CD14-positive monocyte (primary cell): ENCODE measurements at regions not wholly inside any gene's neighbourhood (a gene's known extent, or its start where the extent isn't known, plus 50 kb on each side); places are given as distances from the start of the nearest gene placed in this dataset.

Experiments used
- DNase-seq, 3 donors: peaks; one replicate each; pipeline ENCODE4 v3.0.0-alpha.2; 2011 to 2022
- H2AFZ ChIP-seq: 2 replicates; pipeline ENCODE4 v1.6.0; 2012; ENCODE audit warnings: mild to moderate bottlenecking, low read depth, low read length, inconsistent platforms; ENCODE audit not compliant: insufficient read depth, poor library complexity, severe bottlenecking
- H3K27ac ChIP-seq, 2 donors: 1 replicate in 1 of 2; 2 replicates in 1 of 2; pipeline ENCODE4 v1.5.1; 2012 to 2013; ENCODE audit warnings: low read length in 2 of 2, control low read depth in 1 of 2, inconsistent platforms in 1 of 2, low read depth in 1 of 2, mild to moderate bottlenecking in 1 of 2
- H3K27me3 ChIP-seq, 2 donors: one replicate each; pipeline versions ENCODE4 v1.6.0 to v1.6.1; 2011 to 2013; ENCODE audit warnings: low read length in 2 of 2; ENCODE audit not compliant: control insufficient read depth in 2 of 2, insufficient read depth in 2 of 2
- H3K36me3 ChIP-seq, 2 donors: replicated peaks in 1 of 2; 1 replicate in 1 of 2; 2 replicates in 1 of 2; pipeline versions ENCODE4 v1.5.1 to v1.6.1; 2012 to 2013; ENCODE audit warnings: low read length in 2 of 2, control low read depth in 1 of 2, inconsistent platforms in 1 of 2, mild to moderate bottlenecking in 1 of 2; ENCODE audit not compliant: insufficient read depth in 2 of 2, control insufficient read depth in 1 of 2
- H3K4me1 ChIP-seq, 2 donors: 1 replicate in 1 of 2; 2 replicates in 1 of 2; pipeline versions ENCODE4 v1.5.1 to v1.6.1; 2012 to 2013; ENCODE audit warnings: low read length in 2 of 2, control low read depth in 1 of 2, inconsistent platforms in 1 of 2, mild to moderate bottlenecking in 1 of 2, moderate library complexity in 1 of 2; ENCODE audit not compliant: insufficient read depth in 2 of 2, control insufficient read depth in 1 of 2
- H3K4me2 ChIP-seq: replicated peaks from 2 replicates; pipeline ENCODE3; 2012; ENCODE audit warnings: low read length, moderate library complexity, mild to moderate bottlenecking; ENCODE audit not compliant: poor library complexity, severe bottlenecking; ENCODE audit errors: extremely low read depth
- H3K4me3 ChIP-seq, 3 experiments: fragments of 200-600 bp in 1 of 3; sonication (generic) in 1 of 3; replicated peaks in 1 of 3; 1 replicate in 2 of 3; 2 replicates in 1 of 3; pipeline ENCODE4 v1.5.1; 2011 to 2013; ENCODE audit warnings: low read length in 3 of 3, mild to moderate bottlenecking in 3 of 3, control low read depth in 2 of 3, low read depth in 2 of 3, inconsistent platforms in 1 of 3, moderate library complexity in 1 of 3
- H3K79me2 ChIP-seq: 2 replicates; pipeline ENCODE4 v1.6.0; 2012; ENCODE audit warnings: mild to moderate bottlenecking, control low read depth, inconsistent platforms, low read length, moderate library complexity; ENCODE audit not compliant: insufficient read depth
- H3K9ac ChIP-seq: 2 replicates; pipeline ENCODE4 v1.6.0; 2017; ENCODE audit warnings: low read length, mild to moderate bottlenecking; ENCODE audit not compliant: insufficient read depth, poor library complexity, severe bottlenecking
- H3K9me3 ChIP-seq, 2 donors: replicated peaks in 1 of 2; 1 replicate in 1 of 2; 2 replicates in 1 of 2; pipeline versions ENCODE4 v1.5.1 to v1.6.1; 2012 to 2013; ENCODE audit warnings: low read length in 2 of 2, control low read depth in 1 of 2; ENCODE audit not compliant: control insufficient read depth in 1 of 2, insufficient read depth in 1 of 2
- H4K20me1 ChIP-seq: 2 replicates; pipeline ENCODE4 v1.6.0; 2012; ENCODE audit warnings: mild to moderate bottlenecking, low read length, control low read depth, moderate library complexity; ENCODE audit not compliant: insufficient read depth
- H3K27ac Mint-ChIP-seq, 7 donors: one replicate each; pipeline ENCODE4 v1.8.0; 2020; ENCODE audit warnings: mild to moderate bottlenecking in 7 of 7, mixed read lengths in 7 of 7, moderate library complexity in 6 of 7, inconsistent platforms in 2 of 7
- H3K27me3 Mint-ChIP-seq, 3 donors: one replicate each; pipeline ENCODE4 v1.8.0; 2021 to 2022; ENCODE audit warnings: low read depth in 3 of 3, mild to moderate bottlenecking in 3 of 3, mixed read lengths in 3 of 3, moderate library complexity in 3 of 3, inconsistent platforms in 1 of 3
- H3K36me3 Mint-ChIP-seq, 2 donors: one replicate each; pipeline ENCODE4 v1.8.0; 2020; ENCODE audit warnings: mixed read lengths in 2 of 2, inconsistent platforms in 1 of 2, mild to moderate bottlenecking in 1 of 2
- H3K4me1 Mint-ChIP-seq: one replicate; pipeline ENCODE4 v1.8.0; 2020; ENCODE audit warnings: mild to moderate bottlenecking, mixed read lengths
- H3K4me3 Mint-ChIP-seq, 2 donors: one replicate each; pipeline ENCODE4 v1.8.0; 2020; ENCODE audit warnings: mild to moderate bottlenecking in 2 of 2, mixed read lengths in 2 of 2, moderate library complexity in 1 of 2
- H3K9me3 Mint-ChIP-seq, 7 donors: one replicate each; pipeline ENCODE4 v1.8.0; 2020 to 2022; ENCODE audit warnings: mixed read lengths in 7 of 7, mild to moderate bottlenecking in 6 of 7, moderate library complexity in 6 of 7, inconsistent platforms in 2 of 7
- CTCF ChIP-seq: fragments of 200-600 bp; IDR thresholded peaks from one replicate; pipeline ENCODE4 v1.8.0; 2022; ENCODE audit warnings: antibody characterized with exemption, mild to moderate bottlenecking
- WGBS: methylation state at CpG from one replicate; pipeline ENCODE4 v1.1.5; 2013; ENCODE audit warnings: missing lambda C conversion rate; ENCODE audit not compliant: insufficient coverage; 5-methylcytosine and 5-hydroxymethylcytosine counted together
- intact Hi-C, 2 donors: fragments of 100-400 bp; cut with micrococcal nuclease; formaldehyde crosslinking; loops; one replicate each; pipeline versions ENCODE4 v1.15.0 to v1.15.1; 2023

DNA sequence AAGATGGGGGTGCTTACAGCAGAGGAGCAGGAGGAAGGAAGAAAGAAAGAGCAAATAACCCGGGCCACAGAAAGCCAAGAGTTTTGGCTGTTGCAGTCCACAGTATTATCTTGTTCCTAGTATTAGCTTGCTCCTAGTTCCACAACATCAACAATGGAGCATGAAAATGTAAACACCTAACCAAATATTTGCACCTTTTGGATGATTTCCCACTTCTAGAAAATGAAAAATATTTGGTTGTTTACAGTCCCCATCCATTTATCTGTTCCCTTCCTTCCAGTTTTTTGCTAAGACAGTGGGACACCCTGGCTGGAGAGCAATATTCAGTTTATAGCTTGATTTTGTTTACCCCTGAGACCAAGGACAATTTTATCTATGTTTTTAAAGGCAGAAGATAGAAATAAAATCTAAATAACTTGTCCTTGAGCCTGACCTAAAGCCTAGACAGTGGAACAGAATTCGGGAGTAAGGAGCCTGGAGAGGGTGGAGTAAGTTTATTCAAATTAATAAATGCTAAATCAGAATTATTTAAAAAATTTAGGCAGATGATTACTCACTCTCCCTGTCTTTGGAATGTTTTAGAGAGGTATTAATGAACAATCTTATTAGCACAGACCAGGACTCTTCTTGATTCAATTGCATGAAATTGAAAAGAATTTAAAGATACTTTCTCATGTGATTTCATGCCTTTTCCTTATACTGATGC lies 51.6 kb downstream of the RESF1 start:
- DNase-seq, result no peak
- Histone ChIP-seq H3K4me1 (no peaks in the 10 kb centered on the region), H3K36me3 (no peaks in the 10 kb centered on the region), H2AFZ (no peak overlapping the region), H3K9me3 (no peaks in the 10 kb centered on the region), H3K9ac (no peak overlapping the region), H4K20me1 (no peaks in the 10 kb centered on the region), H3K79me2 (no peaks in the 10 kb centered on the region), H3K4me3 (no peak overlapping the region), H3K27ac (no peak overlapping the region), H3K27me3 (no peaks in the 10 kb centered on the region), H3K4me2 (no peak overlapping the region)
- no peaks in the 10 kb centered on the region for H3K4me1 Mint-ChIP-seq
- WGBS, result no CpG with 5 or more reads among the region's 2 CpGs
- no peak for TF ChIP-seq CTCF
- H3K27ac Mint-ChIP-seq, result no peak overlapping the region
- H3K27me3 Mint-ChIP-seq, result peaks cover 3 to 7% (median 3%) of the 10 kb centered on the region in 3 donors
- no peaks in the 10 kb centered on the region for H3K36me3 Mint-ChIP-seq
- no peak overlapping the region for H3K4me3 Mint-ChIP-seq
- intact Hi-C loops, result no loop called here
- H3K9me3 Mint-ChIP-seq, result no peaks in the 10 kb centered on the region

GRCh38 chr12:32012249-32012785 lies 53.1 kb downstream of the RESF1 start:
- no peaks in the 10 kb centered on the region for H3K79me2 ChIP-seq
- no peaks in the 10 kb centered on the region for H3K4me1 ChIP-seq
- H3K4me1 Mint-ChIP-seq, result no peaks in the 10 kb centered on the region
- intact Hi-C loops, result no loop called here
- H3K27ac Mint-ChIP-seq, result no peak overlapping the region
- no peak overlapping the region for H3K4me2 ChIP-seq
- no peak overlapping the region for H3K4me3 Mint-ChIP-seq
- H3K27me3 ChIP-seq, result no peaks in the 10 kb centered on the region
- H3K9me3 Mint-ChIP-seq, result no peaks in the 10 kb centered on the region
- no peak overlapping the region for H2AFZ ChIP-seq
- no peak for TF ChIP-seq CTCF
- H3K27ac ChIP-seq, result no peak overlapping the region
- no peak for DNase-seq
- no peak overlapping the region for H3K9ac ChIP-seq
- peaks cover 3 to 9% (median 5%) of the 10 kb centered on the region in 3 donors for H3K27me3 Mint-ChIP-seq
- no peaks in the 10 kb centered on the region for H3K36me3 ChIP-seq
- no peaks in the 10 kb centered on the region for H3K36me3 Mint-ChIP-seq
- H3K9me3 ChIP-seq, result no peaks in the 10 kb centered on the region
- H3K4me3 ChIP-seq, result no peak overlapping the region
- H4K20me1 ChIP-seq, result no peaks in the 10 kb centered on the region
- 92% methylated on average over 2 of the region's 4 CpGs for WGBS
